ENCODE measurements at regions not wholly inside any gene's neighbourhood (a gene's known extent, or its start where the extent isn't known, plus 50 kb on each side); places are given as distances from the start of the nearest gene placed in this dataset.

DNA sequence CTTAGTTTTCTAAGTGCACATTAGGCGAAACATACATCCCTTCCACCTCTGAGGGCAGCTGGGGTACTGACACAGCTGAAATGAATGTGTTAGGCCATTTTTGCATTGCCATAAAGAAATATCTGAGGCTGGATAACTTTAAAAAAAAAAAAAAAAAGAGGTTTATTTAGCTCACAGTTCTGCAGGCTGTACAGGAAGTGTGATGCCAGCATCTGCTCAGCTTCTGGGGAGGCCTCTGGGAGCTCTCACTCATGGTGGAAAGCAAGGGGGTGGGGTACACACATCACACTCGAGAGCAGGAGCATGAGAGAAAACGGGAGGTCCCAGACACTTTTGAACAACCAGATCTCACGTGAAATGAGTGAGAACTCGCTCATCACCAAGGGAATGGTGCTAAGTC, 158.1 kb downstream of the PSMG1 start (continued):
- no peak for TF ChIP-seq USF2 (IDR thresholded peaks at IDR 0.05; ENCODE audit: low read depth, low read length)

DNA sequence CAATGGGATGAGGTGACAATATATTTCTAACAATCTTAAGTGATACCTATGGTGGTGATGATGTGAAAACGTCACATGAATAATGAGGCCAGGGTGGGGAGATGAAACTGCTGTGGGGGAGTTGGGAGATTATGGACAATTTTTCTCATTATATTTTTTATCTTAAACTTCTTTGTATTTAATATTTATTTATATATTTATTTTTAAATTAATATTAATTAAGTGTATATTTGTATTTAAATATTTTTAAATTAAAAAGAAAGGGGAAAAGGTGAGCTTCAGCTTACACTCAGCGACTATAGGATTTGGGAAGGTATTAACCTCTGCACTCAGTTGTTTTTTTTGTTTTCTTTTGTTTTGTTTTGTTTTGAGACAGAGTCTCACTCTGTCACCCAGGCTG, 158.7 kb downstream of the PSMG1 start:
- intact Hi-C loops (cut with micrococcal nuclease) (loop anchor here (5.0 kb wide), 1 partner anchor 202 kb away; no protein-coding TSS in a partner anchor), dilution Hi-C loops (cut with HindIII; ENCODE audit: low sequenced_read_pairs, unreplicated experiment) (no loop called here), in situ Hi-C loops (cut with MboI; ENCODE audit: low sequenced_read_pairs) (no loop called here)
- Histone ChIP-seq H3K9me1 (ENCODE audit: insufficient read depth, low read length) (peaks cover 39% of the 10 kb centered on the region), H3K27ac (ENCODE audit: insufficient read depth, low read length) (no peak overlapping the region), H3K14ac (replicated peaks; ENCODE audit: low read depth, low read length) (no peak overlapping the region), H3K36me3 (ENCODE audit: control insufficient read depth, insufficient read depth, low read length) (no peaks in the 10 kb centered on the region), H4K20me1 (ENCODE audit: insufficient read depth, low read length) (no peaks in the 10 kb centered on the region), H3K9ac (ENCODE audit: low read depth, low read length) (no peak overlapping the region), H3K9me3 (ENCODE audit: control insufficient read depth, insufficient read depth, low read length) (peaks cover 6% of the 10 kb centered on the region), H3K18ac (ENCODE audit: low read depth, low read length) (no peak overlapping the region), H3K79me1 (ENCODE audit: low read depth in 1 of 2, low read length in 2 of 2) (peaks cover 0 to 7% of the 10 kb centered on the region in 2 experiments; a peak in 1 of 4 replicates), H3K23ac (ENCODE audit: low read depth, low read length) (no peak overlapping the region), H4K5ac (ENCODE audit: low read depth, low read length) (no peak overlapping the region), H3K27me3 (ENCODE audit: control insufficient read depth, insufficient read depth, low read length) (no peaks in the 10 kb centered on the region), H3K4me3 (ENCODE audit: insufficient read depth, low read depth, low read length) (no peak overlapping the region), H3K4me1 (ENCODE audit: control insufficient read depth, insufficient read depth, low read length) (peaks cover 42% of the 10 kb centered on the region), H2AK5ac (ENCODE audit: low read depth, low read length) (no peak overlapping the region), H2BK15ac (ENCODE audit: low read depth, low read length) (no peak overlapping the region), H4K91ac (ENCODE audit: insufficient read depth, low read depth, low read length) (no peak overlapping the region), H2AFZ (replicated peaks; ENCODE audit: low read length, poor library complexity) (no peak overlapping the region), H4K8ac (ENCODE audit: low read depth in 2 of 2, low read length in 2 of 2) (no peak overlapping the region), H3K56ac (ENCODE audit: extremely low read depth, insufficient read depth, low read length) (no peak overlapping the region), H2AK9ac (replicated peaks; ENCODE audit: low read depth, low read length, poor library complexity) (no peak overlapping the region), H3K4me2 (ENCODE audit: low read depth, low read length) (no peak overlapping the region), H2BK20ac (ENCODE audit: low read depth, low read length) (no peak overlapping the region), H3K4ac (ENCODE audit: low read depth, low read length) (no peak overlapping the region), H2BK5ac (ENCODE audit: low read depth, low read length, poor library complexity, severe bottlenecking) (no peak overlapping the region), H2BK120ac (ENCODE audit: low read depth, low read length) (no peak overlapping the region)
- CTCF ChIA-PET: interaction anchor here (0.8 to 1.2 kb wide), 2 partner anchors 221 to 257 kb away, joined by 3 to 5 read pairs; no protein-coding TSS in a partner anchor
- ATAC-seq (ENCODE audit: low read depth) (no peak), DNase-seq (no peak)
- no TSS peak for BruUV-seq (replicated peaks)
- TF ChIP-seq RCOR1 (IDR thresholded peaks at IDR 0.05; ENCODE audit: insufficient replicate concordance, low read length) (no peak), CTCF (conservative IDR thresholded peaks at IDR 0.05; ENCODE audit: low read depth, low read length) (no peak), RAD21 (IDR thresholded peaks at IDR 0.05; ENCODE audit: low read length) (no peak), ELK1 (IDR thresholded peaks at IDR 0.05; ENCODE audit: borderline replicate concordance, low read depth, low read length) (no peak), FOS (IDR thresholded peaks at IDR 0.05; ENCODE audit: low read depth, low read length) (no peak)
- POLR2A ChIA-PET (ENCODE audit: unreplicated experiment): no interaction called here
- WGBS, 2 experiments (ENCODE audit: extremely low coverage in 2 of 2, insufficient read length in 1 of 2): no CpG with 5 or more reads among the region's 2 CpGs
